ENCODE measurements at regions not wholly inside any gene's neighbourhood (a gene's known extent, or its start where the extent isn't known, plus 50 kb on each side); places are given as distances from the start of the nearest gene placed in this dataset.

GRCh38 chr12:127311720-127312364 lies 955.1 kb upstream of the TMEM132C start:
- DNase-seq (no peak), ATAC-seq (ENCODE audit: poor library complexity) (no peak)
- intact Hi-C loops (cut with DNase I), result no loop called here

- intact Hi-C loops (cut with DNase I), result no loop called here
- no peak for ATAC-seq (ENCODE audit: poor library complexity)
- DNase-seq, result no peak
These were observed 942.3 kb upstream of the TMEM132C start for GRCh38 chr12:127324681-127325080.

GRCh38 chr12:127327986-127328385 lies 939.0 kb upstream of the TMEM132C start:
- intact Hi-C loops (cut with DNase I), result no loop called here
- ATAC-seq (ENCODE audit: poor library complexity), result no peak
- DNase-seq, result no peak

- DNase-seq (no peak), ATAC-seq (ENCODE audit: poor library complexity) (no peak)
- intact Hi-C loops (cut with DNase I), result no loop called here
These were observed 938.1 kb upstream of the TMEM132C start for GRCh38 chr12:127328867-127329266.

GRCh38 chr12:127334365-127334764 lies 932.6 kb upstream of the TMEM132C start:
- no peak for DNase-seq
- intact Hi-C loops (cut with DNase I), result no loop called here
- no peak for ATAC-seq (ENCODE audit: poor library complexity)

GRCh38 chr12:127334912-127335644 lies 931.9 kb upstream of the TMEM132C start:
- DNase-seq (no peak), ATAC-seq (ENCODE audit: poor library complexity) (no peak)
- intact Hi-C loops (cut with DNase I), result no loop called here

GRCh38 chr12:127336416-127336815 lies 930.6 kb upstream of the TMEM132C start:
- ATAC-seq (ENCODE audit: poor library complexity) (no peak), DNase-seq (no peak)
- intact Hi-C loops (cut with DNase I), result no loop called here

- no peak for DNase-seq
- ATAC-seq (ENCODE audit: poor library complexity), result no peak
- intact Hi-C loops (cut with DNase I), result no loop called here
These were observed 927.9 kb upstream of the TMEM132C start for GRCh38 chr12:127339065-127339464.

GRCh38 chr12:127340381-127340780 lies 926.6 kb upstream of the TMEM132C start:
- DNase-seq (no peak), ATAC-seq (ENCODE audit: poor library complexity) (no peak)
- intact Hi-C loops (cut with DNase I), result no loop called here

- DNase-seq (no peak), ATAC-seq (ENCODE audit: poor library complexity) (no peak)
- intact Hi-C loops (cut with DNase I), result no loop called here
These were observed 924.1 kb upstream of the TMEM132C start for GRCh38 chr12:127342861-127343260.

GRCh38 chr12:127343940-127344339 lies 923.0 kb upstream of the TMEM132C start:
- intact Hi-C loops (cut with DNase I), result no loop called here
- no peak for ATAC-seq (ENCODE audit: poor library complexity)
- no peak for DNase-seq

GRCh38 chr12:127351481-127352010 lies 915.4 kb upstream of the TMEM132C start:
- DNase-seq (no peak), ATAC-seq (ENCODE audit: poor library complexity) (no peak)
- intact Hi-C loops (cut with DNase I), result no loop called here

- intact Hi-C loops (cut with DNase I), result no loop called here
- ATAC-seq (ENCODE audit: poor library complexity) (no peak), DNase-seq (no peak)
These were observed 911.7 kb upstream of the TMEM132C start for GRCh38 chr12:127355061-127355841.

GRCh38 chr12:127358888-127359287 lies 908.1 kb upstream of the TMEM132C start:
- intact Hi-C loops (cut with DNase I), result no loop called here
- no peak for ATAC-seq (ENCODE audit: poor library complexity)
- DNase-seq, result no peak

GRCh38 chr12:127360580-127360979 lies 906.4 kb upstream of the TMEM132C start:
- intact Hi-C loops (cut with DNase I), result no loop called here
- DNase-seq (no peak), ATAC-seq (ENCODE audit: poor library complexity) (no peak)

- ATAC-seq (ENCODE audit: poor library complexity), result no peak
- DNase-seq, result no peak
- intact Hi-C loops (cut with DNase I), result no loop called here
These were observed 904.8 kb upstream of the TMEM132C start for GRCh38 chr12:127362121-127362520.

GRCh38 chr12:127363392-127363791 lies 903.6 kb upstream of the TMEM132C start:
- ATAC-seq (ENCODE audit: poor library complexity), result no peak
- DNase-seq, result no peak
- intact Hi-C loops (cut with DNase I), result no loop called here

- no peak for ATAC-seq (ENCODE audit: poor library complexity)
- intact Hi-C loops (cut with DNase I), result no loop called here
These were observed 893.4 kb upstream of the TMEM132C start for GRCh38 chr12:127373559-127373958.

GRCh38 chr12:127374447-127374846 lies 892.5 kb upstream of the TMEM132C start:
- ATAC-seq (ENCODE audit: poor library complexity) (no peak), DNase-seq (no peak)
- intact Hi-C loops (cut with DNase I), result no loop called here

More at GRCh38 chr12:127373559-127373958, 893.4 kb upstream of the TMEM132C start:
- DNase-seq, result no peak

Measured in Right ventricle myocardium superior (tissue), 1 donor.